ENCODE measurements at regions not wholly inside any gene's neighbourhood (a gene's known extent, or its start where the extent isn't known, plus 50 kb on each side); places are given as distances from the start of the nearest gene placed in this dataset.

GRCh38 chr3:29201604-29202003 is 79.3 kb upstream of the RBMS3 start:
- DNase-seq: no peak

GRCh38 chr3:29202378-29202777 is 78.5 kb upstream of the RBMS3 start:
- DNase-seq: no peak

GRCh38 chr3:29203851-29204250 is 77.0 kb upstream of the RBMS3 start:
- DNase-seq: no peak

GRCh38 chr3:29207427-29207826 is 73.4 kb upstream of the RBMS3 start:
- no peak for DNase-seq

- DNase-seq: no peak
Observed at GRCh38 chr3:29212789-29213433, 68.0 kb upstream of the RBMS3 start.

GRCh38 chr3:29214009-29214658 is 66.7 kb upstream of the RBMS3 start:
- DNase-seq: no peak

GRCh38 chr3:29215948-29216347 is 64.9 kb upstream of the RBMS3 start:
- DNase-seq: no peak

- DNase-seq: no peak
Observed at GRCh38 chr3:29226706-29227105, 54.2 kb upstream of the RBMS3 start.

GRCh38 chr3:29227307-29227706 is 53.6 kb upstream of the RBMS3 start:
- DNase-seq: no peak
